ENCODE measurements at regions not wholly inside any gene's neighbourhood (a gene's known extent, or its start where the extent isn't known, plus 50 kb on each side); places are given as distances from the start of the nearest gene placed in this dataset.
A peak's percentile ranks its signal among the peaks of the same experiment; 100 is the strongest.

- H3K4me1 Mint-ChIP-seq (ENCODE audit: unreplicated experiment): peaks cover 25% of the 10 kb centered on the region
- H3K9me3 Mint-ChIP-seq (ENCODE audit: unreplicated experiment): peaks cover 4% of the 10 kb centered on the region
- no peaks in the 10 kb centered on the region for H3K36me3 Mint-ChIP-seq (ENCODE audit: low read depth, unreplicated experiment)
Observed at GRCh38 chrX:40968180-40968579, 117.1 kb upstream of the USP9X start.

GRCh38 chrX:40971736-40972135 is 113.5 kb upstream of the USP9X start:
- TF ChIP-seq, protein P1, sequence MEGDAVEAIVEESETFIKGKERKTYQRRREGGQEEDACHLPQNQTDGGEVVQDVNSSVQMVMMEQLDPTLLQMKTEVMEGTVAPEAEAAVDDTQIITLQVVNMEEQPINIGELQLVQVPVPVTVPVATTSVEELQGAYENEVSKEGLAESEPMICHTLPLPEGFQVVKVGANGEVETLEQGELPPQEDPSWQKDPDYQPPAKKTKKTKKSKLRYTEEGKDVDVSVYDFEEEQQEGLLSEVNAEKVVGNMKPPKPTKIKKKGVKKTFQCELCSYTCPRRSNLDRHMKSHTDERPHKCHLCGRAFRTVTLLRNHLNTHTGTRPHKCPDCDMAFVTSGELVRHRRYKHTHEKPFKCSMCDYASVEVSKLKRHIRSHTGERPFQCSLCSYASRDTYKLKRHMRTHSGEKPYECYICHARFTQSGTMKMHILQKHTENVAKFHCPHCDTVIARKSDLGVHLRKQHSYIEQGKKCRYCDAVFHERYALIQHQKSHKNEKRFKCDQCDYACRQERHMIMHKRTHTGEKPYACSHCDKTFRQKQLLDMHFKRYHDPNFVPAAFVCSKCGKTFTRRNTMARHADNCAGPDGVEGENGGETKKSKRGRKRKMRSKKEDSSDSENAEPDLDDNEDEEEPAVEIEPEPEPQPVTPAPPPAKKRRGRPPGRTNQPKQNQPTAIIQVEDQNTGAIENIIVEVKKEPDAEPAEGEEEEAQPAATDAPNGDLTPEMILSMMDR (IDR thresholded peaks at IDR 0.05; ENCODE audit: unreplicated experiment): no peak
- Mint-ChIP-seq H3K4me1 (ENCODE audit: unreplicated experiment) (peaks cover 12% of the 10 kb centered on the region), H3K4me3 (ENCODE audit: unreplicated experiment) (no peak overlapping the region), H3K9me3 (ENCODE audit: unreplicated experiment) (peaks cover 4% of the 10 kb centered on the region), H3K36me3 (ENCODE audit: low read depth, unreplicated experiment) (no peaks in the 10 kb centered on the region), H3K27ac (ENCODE audit: unreplicated experiment) (no peak overlapping the region), H3K27me3 (ENCODE audit: unreplicated experiment) (peaks cover 4% of the 10 kb centered on the region)
- DNase-seq (ENCODE audit: low spot score): no peak

More at GRCh38 chrX:40968180-40968579, 117.1 kb upstream of the USP9X start:
- no peak for DNase-seq (ENCODE audit: low spot score)
- Mint-ChIP-seq H3K27me3 (ENCODE audit: unreplicated experiment) (peaks cover 4% of the 10 kb centered on the region), H3K27ac (ENCODE audit: unreplicated experiment) (peak overlapping the region; percentile 24), H3K4me3 (ENCODE audit: unreplicated experiment) (no peak overlapping the region)
- TF ChIP-seq, protein P1 (IDR thresholded peaks at IDR 0.05; ENCODE audit: unreplicated experiment): no peak

DNA sequence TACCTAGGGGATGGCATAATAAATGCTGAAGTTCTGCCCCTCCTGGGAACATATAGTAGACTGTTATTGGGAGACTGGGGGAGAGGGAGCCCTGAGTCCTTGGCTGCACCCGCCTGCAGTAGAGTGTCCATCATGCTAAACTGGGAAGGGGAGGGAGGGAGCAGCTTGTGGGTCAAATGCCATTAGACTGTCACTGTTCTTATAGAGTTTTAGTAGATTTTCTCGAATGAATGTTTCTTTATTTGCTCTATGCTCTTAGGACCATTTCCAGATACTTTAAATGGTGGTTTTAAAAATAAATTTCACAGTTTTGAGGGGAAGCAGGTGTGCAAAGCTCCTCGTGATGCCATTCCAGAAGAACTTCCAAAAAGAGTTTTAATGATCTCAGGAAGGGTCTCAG is 111.6 kb upstream of the USP9X start:
- DNase-seq (ENCODE audit: low spot score): no peak
- Mint-ChIP-seq H3K36me3 (ENCODE audit: low read depth, unreplicated experiment) (no peaks in the 10 kb centered on the region), H3K27ac (ENCODE audit: unreplicated experiment) (no peak overlapping the region), H3K4me1 (ENCODE audit: unreplicated experiment) (peaks cover 8% of the 10 kb centered on the region), H3K27me3 (ENCODE audit: unreplicated experiment) (peaks cover 2% of the 10 kb centered on the region), H3K4me3 (ENCODE audit: unreplicated experiment) (no peak overlapping the region), H3K9me3 (ENCODE audit: unreplicated experiment) (peaks cover 4% of the 10 kb centered on the region)
- TF ChIP-seq, protein P1 (IDR thresholded peaks at IDR 0.05; ENCODE audit: unreplicated experiment): no peak

DNA sequence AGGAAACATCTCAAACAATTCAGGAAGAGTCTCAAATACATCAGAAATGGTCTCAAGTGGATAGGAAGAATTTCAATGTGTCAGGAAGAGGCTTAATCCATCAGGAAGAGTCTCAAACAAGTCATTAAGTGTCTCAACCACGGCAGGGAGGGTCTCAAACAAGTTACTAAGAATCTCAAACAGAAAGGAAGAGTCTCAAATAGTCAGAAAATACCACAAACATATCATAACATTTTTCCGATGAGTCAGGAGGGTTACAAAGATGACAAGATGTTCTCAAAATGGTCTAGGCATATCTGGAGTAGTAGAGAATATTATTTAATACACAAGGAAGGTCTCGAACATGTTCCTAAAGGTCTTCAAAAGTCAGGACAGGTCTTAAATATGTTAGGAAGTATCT is 109.3 kb upstream of the USP9X start:
- Mint-ChIP-seq H3K36me3 (ENCODE audit: low read depth, unreplicated experiment) (no peaks in the 10 kb centered on the region), H3K27ac (ENCODE audit: unreplicated experiment) (no peak overlapping the region), H3K4me1 (ENCODE audit: unreplicated experiment) (peaks cover 8% of the 10 kb centered on the region), H3K27me3 (ENCODE audit: unreplicated experiment) (peaks cover 2% of the 10 kb centered on the region), H3K4me3 (ENCODE audit: unreplicated experiment) (no peak overlapping the region), H3K9me3 (ENCODE audit: unreplicated experiment) (peaks cover 4% of the 10 kb centered on the region)
- no peak for DNase-seq (ENCODE audit: low spot score)
- TF ChIP-seq, protein P1 (IDR thresholded peaks at IDR 0.05; ENCODE audit: unreplicated experiment): no peak

GRCh38 chrX:40976981-40977380 is 108.3 kb upstream of the USP9X start:
- no peaks in the 10 kb centered on the region for H3K9me3 Mint-ChIP-seq (ENCODE audit: unreplicated experiment)
- no peaks in the 10 kb centered on the region for H3K27me3 Mint-ChIP-seq (ENCODE audit: unreplicated experiment)
- peaks cover 7% of the 10 kb centered on the region for H3K4me1 Mint-ChIP-seq (ENCODE audit: unreplicated experiment)
- H3K27ac Mint-ChIP-seq (ENCODE audit: unreplicated experiment): no peak overlapping the region
- TF ChIP-seq, protein P1 (IDR thresholded peaks at IDR 0.05; ENCODE audit: unreplicated experiment): no peak
- DNase-seq (ENCODE audit: low spot score): no peak
- H3K36me3 Mint-ChIP-seq (ENCODE audit: low read depth, unreplicated experiment): no peaks in the 10 kb centered on the region
- H3K4me3 Mint-ChIP-seq (ENCODE audit: unreplicated experiment): no peak overlapping the region
